WERI-Rb-1 (cell line): ENCODE measurements at regions not wholly inside any gene's neighbourhood (a gene's known extent, or its start where the extent isn't known, plus 50 kb on each side); places are given as distances from the start of the nearest gene placed in this dataset.

Source experiments
- DNase-seq: peaks from one replicate; pipeline ENCODE4 v3.0.0-alpha.2; 2020
- H3K27ac ChIP-seq: fragments of 250-450 bp; sonication (Bioruptor Pico); 2 replicates; pipeline ENCODE4 v1.5.1; 2020; ENCODE audit warnings: mild to moderate bottlenecking, moderate library complexity
- H3K27me3 ChIP-seq: fragments of 250-450 bp; sonication (Bioruptor Pico); 2 replicates; pipeline ENCODE4 v1.5.1; 2021; ENCODE audit warnings: mild to moderate bottlenecking, low read depth, moderate library complexity; ENCODE audit not compliant: insufficient read depth, severe bottlenecking
- H3K36me3 ChIP-seq: fragments of 250-450 bp; sonication (Bioruptor Pico); 2 replicates; pipeline ENCODE4 v1.5.1; 2020; ENCODE audit warnings: mild to moderate bottlenecking, moderate library complexity
- H3K4me3 ChIP-seq: 2 replicates; pipeline ENCODE4 v1.5.1; 2011; ENCODE audit warnings: low read depth, mild to moderate bottlenecking, control low read depth, low read length
- H3K9me3 ChIP-seq: fragments of 250-450 bp; sonication (Bioruptor Pico); 2 replicates; pipeline ENCODE4 v1.5.1; 2021; ENCODE audit warnings: mild to moderate bottlenecking, moderate library complexity; ENCODE audit not compliant: severe bottlenecking
- CTCF ChIP-seq: IDR thresholded peaks from 2 replicates; pipeline ENCODE4 v1.5.1; 2011; ENCODE audit warnings: low read depth, mild to moderate bottlenecking, control low read depth, inconsistent platforms, low read length

- no peak for TF ChIP-seq CTCF
- H3K9me3 ChIP-seq: no peaks in the 10 kb centered on the region
- H3K27ac ChIP-seq: no peak overlapping the region
- no peak for DNase-seq
- no peak overlapping the region for H3K4me3 ChIP-seq
- H3K36me3 ChIP-seq: no peaks in the 10 kb centered on the region
- no peaks in the 10 kb centered on the region for H3K27me3 ChIP-seq
Measured at GRCh38 chr5:36529142-36529541, 77.3 kb upstream of the SLC1A3 start.

GRCh38 chr5:36530215-36530614, 76.2 kb upstream of the SLC1A3 start:
- DNase-seq: no peak
- Histone ChIP-seq H3K36me3 (no peaks in the 10 kb centered on the region), H3K4me3 (no peak overlapping the region), H3K27ac (no peak overlapping the region), H3K27me3 (no peaks in the 10 kb centered on the region), H3K9me3 (no peaks in the 10 kb centered on the region)
- TF ChIP-seq CTCF: no peak

- Histone ChIP-seq H3K27ac (no peak overlapping the region), H3K4me3 (no peak overlapping the region), H3K27me3 (no peaks in the 10 kb centered on the region), H3K36me3 (no peaks in the 10 kb centered on the region), H3K9me3 (no peaks in the 10 kb centered on the region)
- no peak for TF ChIP-seq CTCF
- DNase-seq: no peak
Measured at GRCh38 chr5:36531401-36531800, 75.0 kb upstream of the SLC1A3 start.

- no peak for TF ChIP-seq CTCF
Measured at GRCh38 chr5:36535378-36535777, 71.0 kb upstream of the SLC1A3 start.

GRCh38 chr5:36535859-36536615, 70.4 kb upstream of the SLC1A3 start:
- no peaks in the 10 kb centered on the region for H3K36me3 ChIP-seq
- DNase-seq: no peak
- TF ChIP-seq CTCF: no peak

More at GRCh38 chr5:36535378-36535777, 71.0 kb upstream of the SLC1A3 start:
- H3K4me3 ChIP-seq: no peak overlapping the region
- no peaks in the 10 kb centered on the region for H3K9me3 ChIP-seq
- no peak overlapping the region for H3K27ac ChIP-seq
- H3K27me3 ChIP-seq: no peaks in the 10 kb centered on the region
- DNase-seq: no peak
- H3K36me3 ChIP-seq: no peaks in the 10 kb centered on the region

GRCh38 chr5:36536616-36537005, 69.8 kb upstream of the SLC1A3 start:
- DNase-seq: no peak
- Histone ChIP-seq H3K27ac (no peak overlapping the region), H3K27me3 (no peaks in the 10 kb centered on the region), H3K36me3 (no peaks in the 10 kb centered on the region), H3K4me3 (no peak overlapping the region), H3K9me3 (no peaks in the 10 kb centered on the region)
- no peak for TF ChIP-seq CTCF

More at GRCh38 chr5:36535859-36536615, 70.4 kb upstream of the SLC1A3 start:
- H3K9me3 ChIP-seq: no peaks in the 10 kb centered on the region
- H3K27ac ChIP-seq: no peak overlapping the region
- no peak overlapping the region for H3K4me3 ChIP-seq
- H3K27me3 ChIP-seq: no peaks in the 10 kb centered on the region
